DOHH2 (cell line): ENCODE measurements at regions not wholly inside any gene's neighbourhood (a gene's known extent, or its start where the extent isn't known, plus 50 kb on each side); places are given as distances from the start of the nearest gene placed in this dataset.
"Not testable (repeated sequence)": the region's sequence is repeated elsewhere in the genome, so short reads cannot be mapped to it uniquely, and the experiment has no call there.

Experiments
- H3F3A ChIP-seq: fragments of 200-600 bp; sonication (generic), shearing (Covaris generic); 2 replicates; pipeline ENCODE4 v1.6.0; 2016; ENCODE audit warnings: antibody characterized with exemption, mild to moderate bottlenecking; ENCODE audit not compliant: control insufficient read depth, insufficient read depth
- H3K27ac ChIP-seq: fragments of 200-600 bp; sonication (generic); 2 replicates; pipeline ENCODE4 v1.5.1; 2014; ENCODE audit warnings: low read depth, mild to moderate bottlenecking, low read length, moderate library complexity
- H3K27me3 ChIP-seq: fragments of 200-600 bp; sonication (generic); 2 replicates; pipeline ENCODE4 v1.6.1; 2014; ENCODE audit warnings: mild to moderate bottlenecking, low read length, mixed read lengths; ENCODE audit not compliant: control insufficient read depth
- H3K36me3 ChIP-seq: fragments of 200-600 bp; sonication (generic); 2 replicates; pipeline ENCODE4 v1.6.1; 2014; ENCODE audit warnings: mild to moderate bottlenecking, low read length, moderate library complexity, mixed read lengths; ENCODE audit not compliant: control insufficient read depth
- H3K4me1 ChIP-seq: fragments of 200-600 bp; sonication (generic); 2 replicates; pipeline ENCODE4 v1.6.1; 2014; ENCODE audit warnings: mild to moderate bottlenecking, low read length, mixed read lengths; ENCODE audit not compliant: control insufficient read depth
- H3K4me2 ChIP-seq: fragments of 200-600 bp; sonication (generic); 2 replicates; pipeline ENCODE4 v1.6.0; 2014; ENCODE audit warnings: mild to moderate bottlenecking, low read length, moderate library complexity
- H3K4me3 ChIP-seq: fragments of 200-600 bp; sonication (generic); 2 replicates; pipeline ENCODE4 v1.5.1; 2014; ENCODE audit warnings: mild to moderate bottlenecking, low read length, mixed read lengths
- H3K79me2 ChIP-seq: fragments of 200-600 bp; sonication (generic); 2 replicates; pipeline ENCODE4 v1.6.1; 2014; ENCODE audit warnings: mild to moderate bottlenecking, low read length, mixed read lengths; ENCODE audit not compliant: control insufficient read depth
- H3K9me2 ChIP-seq: fragments of 200-600 bp; sonication (generic); replicated peaks from 2 replicates; pipeline ENCODE4 v1.6.1; 2014; ENCODE audit warnings: mild to moderate bottlenecking, low read length, mixed read lengths; ENCODE audit not compliant: control insufficient read depth
- H3K9me3 ChIP-seq: fragments of 200-600 bp; sonication (generic); 2 replicates; pipeline ENCODE4 v1.6.1; 2014; ENCODE audit warnings: antibody characterized with exemption, low read length, mixed read lengths; ENCODE audit not compliant: control insufficient read depth, insufficient read depth
- H4K20me1 ChIP-seq: fragments of 200-600 bp; sonication (generic); 2 replicates; pipeline ENCODE4 v1.6.0; 2014; ENCODE audit warnings: low read depth, mild to moderate bottlenecking, antibody characterized with exemption, low read length, moderate library complexity; ENCODE audit not compliant: control insufficient read depth, insufficient read depth
- EZH2phosphoT487 ChIP-seq: fragments of 200-600 bp; sonication (generic); IDR thresholded peaks from 2 replicates; pipeline ENCODE4 v1.6.1; 2017; ENCODE audit warnings: borderline replicate concordance, mild to moderate bottlenecking, antibody characterized with exemption, low read length, moderate library complexity, mixed read lengths
- TF ChIP-seq, protein P1 (sequence below): fragments of 200-600 bp; sonication (generic); IDR thresholded peaks from one replicate; pipeline ENCODE4 v1.5.1; 2014; ENCODE audit warnings: antibody characterized with exemption, mild to moderate bottlenecking, low read depth, low read length; ENCODE audit not compliant: poor library complexity, severe bottlenecking

DNA sequence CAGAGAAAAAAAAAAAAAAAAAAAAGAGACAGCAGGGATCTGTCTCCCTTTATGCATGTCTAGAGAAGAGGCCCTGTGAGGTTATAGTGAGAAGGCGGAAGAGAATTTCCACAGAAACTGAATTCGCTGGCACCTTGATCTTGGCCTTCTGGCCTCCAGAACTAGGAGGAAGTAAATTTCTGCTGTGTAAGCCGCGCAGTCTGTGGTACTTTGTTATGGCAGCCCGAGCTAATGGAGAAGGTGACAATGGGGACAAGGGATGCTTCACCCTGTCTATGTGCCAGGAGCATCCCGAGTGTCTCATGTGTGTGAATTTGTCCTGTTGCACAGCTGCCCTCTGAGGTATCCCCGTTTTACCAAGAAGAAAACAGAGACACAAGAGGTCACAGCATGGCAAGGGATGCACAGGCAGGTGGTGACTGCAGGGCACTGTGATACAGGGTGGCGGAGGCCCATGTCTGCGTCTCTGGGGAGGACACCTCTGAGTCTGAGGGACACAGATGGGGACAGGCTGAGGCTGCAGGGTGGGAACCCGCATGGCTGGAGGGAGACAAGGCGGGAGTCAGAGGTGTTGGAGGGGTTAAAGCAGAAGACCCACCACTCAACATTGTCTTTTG, 100.3 kb downstream of the CRLF3 start:
- H3F3A ChIP-seq, H3K9me2 ChIP-seq, H3K9me3 ChIP-seq, H3K4me3 ChIP-seq, H3K27me3 ChIP-seq, H3K27ac ChIP-seq, H3K36me3 ChIP-seq, H3K4me2 ChIP-seq, H4K20me1 ChIP-seq: not testable (repeated sequence)
- Histone ChIP-seq H3K4me1 (peaks cover 21% of the 10 kb centered on the region), H3K79me2 (peaks cover 85% of the 10 kb centered on the region)

DNA sequence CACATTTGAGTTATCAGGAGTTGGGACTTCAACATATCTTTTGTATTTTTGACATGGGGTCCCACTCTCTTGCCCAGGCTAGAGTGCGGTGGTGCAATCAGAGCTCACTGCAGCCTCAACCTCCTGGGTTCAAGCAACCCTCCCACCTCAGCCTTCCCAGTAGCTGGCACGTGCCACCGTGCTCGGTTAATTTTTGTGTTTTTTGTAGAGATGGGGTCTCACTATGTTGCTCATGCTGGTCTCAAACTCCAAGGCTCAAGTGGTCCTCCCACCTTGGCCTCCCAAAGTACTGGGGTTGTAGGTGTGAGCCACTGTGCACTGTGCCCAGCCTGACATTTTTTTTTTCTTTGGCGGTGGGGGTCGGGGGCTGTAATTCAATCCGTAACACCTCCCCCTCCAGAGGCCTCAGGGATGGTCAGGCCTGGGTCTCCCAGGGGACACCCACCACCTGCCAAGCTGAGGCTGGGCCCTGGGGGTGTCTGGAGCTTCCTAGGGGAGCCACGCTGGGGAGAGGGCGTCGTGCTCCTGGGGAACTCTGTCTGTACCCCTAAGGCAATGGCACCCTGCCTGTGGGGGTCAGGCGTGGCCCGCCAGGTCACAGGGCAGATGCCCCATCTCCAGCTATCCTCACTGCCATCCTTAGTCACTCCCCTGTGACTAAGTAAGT, 102.2 kb downstream of the CRLF3 start:
- H3K9me2 ChIP-seq, H3K9me3 ChIP-seq, H3K4me2 ChIP-seq, H3K4me3 ChIP-seq, H3K4me1 ChIP-seq, H3F3A ChIP-seq, H3K27me3 ChIP-seq, H3K27ac ChIP-seq: not testable (repeated sequence)
- peaks cover 15% of the 10 kb centered on the region for H4K20me1 ChIP-seq
- peaks cover 12% of the 10 kb centered on the region for H3K36me3 ChIP-seq
- H3K79me2 ChIP-seq = peaks cover 88% of the 10 kb centered on the region

DNA sequence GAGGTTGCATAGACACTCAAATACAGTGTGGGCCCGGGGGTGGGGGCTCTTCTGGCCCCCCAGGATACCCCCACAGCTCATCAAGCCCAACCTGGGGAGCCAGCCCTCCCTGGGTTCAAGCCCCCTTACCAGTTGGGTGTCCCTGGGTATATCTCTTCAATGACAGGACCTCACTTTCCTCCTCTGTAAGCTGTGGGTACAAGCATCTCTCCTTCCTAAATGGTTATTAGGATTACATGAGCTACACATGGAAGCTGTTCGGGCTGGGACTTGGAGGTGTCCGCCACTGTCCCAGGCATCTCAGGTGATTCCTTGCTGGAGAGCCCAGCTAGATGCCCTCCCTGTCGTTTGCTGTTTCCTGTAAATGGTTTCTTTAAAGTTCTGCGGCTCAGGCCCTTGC, 103.5 kb downstream of the CRLF3 start:
- Histone ChIP-seq H3K36me3 (peaks cover 20% of the 10 kb centered on the region), H4K20me1 (peaks cover 19% of the 10 kb centered on the region), H3K79me2 (peaks cover 91% of the 10 kb centered on the region)
- not testable (repeated sequence) for H3K4me2 ChIP-seq, H3F3A ChIP-seq, H3K4me1 ChIP-seq, H3K27ac ChIP-seq, H3K9me3 ChIP-seq, H3K9me2 ChIP-seq, H3K27me3 ChIP-seq, H3K4me3 ChIP-seq

DNA sequence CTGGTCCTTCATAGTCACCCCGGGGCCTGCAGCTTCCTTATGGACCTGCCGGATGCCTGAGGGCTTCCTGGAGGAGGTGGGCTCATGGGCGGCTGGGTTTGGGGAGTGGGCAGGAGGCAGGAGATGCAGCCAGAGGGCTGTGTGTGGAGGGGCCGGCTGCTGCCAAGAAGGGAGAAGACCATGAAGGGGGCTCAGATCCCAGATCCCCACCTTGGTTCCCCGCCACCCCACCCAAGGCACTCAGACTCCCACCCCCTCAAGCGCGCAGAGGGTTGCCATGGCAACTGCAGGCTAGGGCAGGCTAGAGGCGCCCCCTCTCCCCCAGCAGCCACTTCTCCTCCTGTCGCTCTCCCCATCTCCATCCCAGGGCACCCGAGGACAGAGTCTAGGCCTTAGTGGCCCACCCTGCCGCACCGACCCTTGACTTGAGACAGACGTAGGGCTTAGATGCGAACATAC, 104.5 kb downstream of the CRLF3 start:
- no peak overlapping the region for H3K4me2 ChIP-seq
- no peak overlapping the region for H3K4me3 ChIP-seq
- peaks cover 23% of the 10 kb centered on the region for H4K20me1 ChIP-seq
- no peaks in the 10 kb centered on the region for H3F3A ChIP-seq
- H3K9me2 ChIP-seq = no peaks in the 10 kb centered on the region
- no peak for TF ChIP-seq EZH2phosphoT487
- TF ChIP-seq, protein P1, sequence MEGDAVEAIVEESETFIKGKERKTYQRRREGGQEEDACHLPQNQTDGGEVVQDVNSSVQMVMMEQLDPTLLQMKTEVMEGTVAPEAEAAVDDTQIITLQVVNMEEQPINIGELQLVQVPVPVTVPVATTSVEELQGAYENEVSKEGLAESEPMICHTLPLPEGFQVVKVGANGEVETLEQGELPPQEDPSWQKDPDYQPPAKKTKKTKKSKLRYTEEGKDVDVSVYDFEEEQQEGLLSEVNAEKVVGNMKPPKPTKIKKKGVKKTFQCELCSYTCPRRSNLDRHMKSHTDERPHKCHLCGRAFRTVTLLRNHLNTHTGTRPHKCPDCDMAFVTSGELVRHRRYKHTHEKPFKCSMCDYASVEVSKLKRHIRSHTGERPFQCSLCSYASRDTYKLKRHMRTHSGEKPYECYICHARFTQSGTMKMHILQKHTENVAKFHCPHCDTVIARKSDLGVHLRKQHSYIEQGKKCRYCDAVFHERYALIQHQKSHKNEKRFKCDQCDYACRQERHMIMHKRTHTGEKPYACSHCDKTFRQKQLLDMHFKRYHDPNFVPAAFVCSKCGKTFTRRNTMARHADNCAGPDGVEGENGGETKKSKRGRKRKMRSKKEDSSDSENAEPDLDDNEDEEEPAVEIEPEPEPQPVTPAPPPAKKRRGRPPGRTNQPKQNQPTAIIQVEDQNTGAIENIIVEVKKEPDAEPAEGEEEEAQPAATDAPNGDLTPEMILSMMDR = no peak
- H3K4me1 ChIP-seq = peaks cover 8% of the 10 kb centered on the region
- peaks cover 92% of the 10 kb centered on the region for H3K79me2 ChIP-seq
- no peak overlapping the region for H3K27ac ChIP-seq
- no peaks in the 10 kb centered on the region for H3K9me3 ChIP-seq
- H3K36me3 ChIP-seq = peaks cover 23% of the 10 kb centered on the region
- H3K27me3 ChIP-seq = no peaks in the 10 kb centered on the region
